ENCODE measurements at regions not wholly inside any gene's neighbourhood (a gene's known extent, or its start where the extent isn't known, plus 50 kb on each side); places are given as distances from the start of the nearest gene placed in this dataset.
"Not testable (repeated sequence)": the region's sequence is repeated elsewhere in the genome, so short reads cannot be mapped to it uniquely, and the experiment has no call there.

- no peak overlapping the region for H3K27ac Mint-ChIP-seq
- CTCF ChIA-PET: no interaction called here
Observed at GRCh38 chr10:52577047-52577446, 195.5 kb downstream of the MBL2 start.

GRCh38 chr10:52578871-52579405 is 193.6 kb downstream of the MBL2 start:
- Mint-ChIP-seq H3K4me3 (no peak overlapping the region), H3K36me3 (ENCODE audit: low read depth) (no peaks in the 10 kb centered on the region), H3K27ac (no peak overlapping the region), H3K9me3 (peaks cover 13% of the 10 kb centered on the region), H3K4me1 (ENCODE audit: low read depth) (no peaks in the 10 kb centered on the region), H3K27me3 (no peaks in the 10 kb centered on the region)
- ATAC-seq (ENCODE audit: poor library complexity) (no peak), DNase-seq (no peak)
- no peak overlapping the region for H3K27ac ChIP-seq (ENCODE audit: low read depth in 1 of 2, low read length in 2 of 2)
- no peaks in the 10 kb centered on the region for H3K27me3 ChIP-seq (ENCODE audit: control insufficient read depth in 1 of 2, insufficient read depth in 2 of 2, low read length in 2 of 2)
- H3K4me3 ChIP-seq (ENCODE audit: low read length): no peak overlapping the region
- H3K9me3 ChIP-seq (ENCODE audit: control insufficient read depth in 1 of 2, insufficient read depth in 1 of 2, low read length in 2 of 2): peaks cover 0 to 11% of the 10 kb centered on the region in 2 experiments
- ChIA-PET POLR2A (no interaction called here), CTCF (no interaction called here)
- intact Hi-C loops (cut with DNase I, micrococcal nuclease): no loop called here
- no peaks in the 10 kb centered on the region for H3K36me3 ChIP-seq (ENCODE audit: insufficient read depth, low read length)
- TF ChIP-seq CTCF (IDR thresholded peaks at IDR 0.05): no peak
- H3K4me1 ChIP-seq (ENCODE audit: insufficient read depth, low read length): no peaks in the 10 kb centered on the region

More at GRCh38 chr10:52577047-52577446, 195.5 kb downstream of the MBL2 start:
- POLR2A ChIA-PET: no interaction called here
- TF ChIP-seq CTCF (IDR thresholded peaks at IDR 0.05): no peak
- Mint-ChIP-seq H3K4me1 (ENCODE audit: low read depth) (no peaks in the 10 kb centered on the region), H3K4me3 (no peak overlapping the region), H3K9me3 (peaks cover 3% of the 10 kb centered on the region), H3K36me3 (ENCODE audit: low read depth) (no peaks in the 10 kb centered on the region), H3K27me3 (no peaks in the 10 kb centered on the region)
- ATAC-seq (ENCODE audit: poor library complexity): no peak
- Histone ChIP-seq H3K27ac (ENCODE audit: low read depth in 1 of 2, low read length in 2 of 2) (no peak overlapping the region), H3K4me3 (ENCODE audit: low read length) (no peak overlapping the region), H3K36me3 (ENCODE audit: insufficient read depth, low read length) (no peaks in the 10 kb centered on the region), H3K9me3 (ENCODE audit: control insufficient read depth in 1 of 2, insufficient read depth in 1 of 2, low read length in 2 of 2) (peaks cover 0 to 11% of the 10 kb centered on the region in 2 experiments), H3K4me1 (ENCODE audit: insufficient read depth, low read length) (no peaks in the 10 kb centered on the region), H3K27me3 (ENCODE audit: control insufficient read depth in 1 of 2, insufficient read depth in 2 of 2, low read length in 2 of 2) (no peaks in the 10 kb centered on the region)
- DNase-seq: no peak
- intact Hi-C loops (cut with DNase I, micrococcal nuclease): no loop called here

- POLR2A ChIA-PET: not testable (repeated sequence)
Observed at GRCh38 chr10:52581636-52582035, 190.9 kb downstream of the MBL2 start.

GRCh38 chr10:52583336-52583735 is 189.2 kb downstream of the MBL2 start:
- intact Hi-C loops (cut with DNase I, micrococcal nuclease): no loop called here
- Mint-ChIP-seq H3K27me3 (no peaks in the 10 kb centered on the region), H3K36me3 (ENCODE audit: low read depth) (no peaks in the 10 kb centered on the region), H3K4me3 (no peak overlapping the region), H3K4me1 (ENCODE audit: low read depth) (no peaks in the 10 kb centered on the region), H3K9me3 (peaks cover 25% of the 10 kb centered on the region), H3K27ac (no peak overlapping the region)
- Histone ChIP-seq H3K27me3 (ENCODE audit: control insufficient read depth in 1 of 2, insufficient read depth in 2 of 2, low read length in 2 of 2) (no peaks in the 10 kb centered on the region), H3K9me3 (ENCODE audit: control insufficient read depth in 1 of 2, insufficient read depth in 1 of 2, low read length in 2 of 2) (peaks cover 0 to 11% of the 10 kb centered on the region in 2 experiments), H3K4me3 (ENCODE audit: low read length) (no peak overlapping the region), H3K27ac (ENCODE audit: low read depth in 1 of 2, low read length in 2 of 2) (no peak overlapping the region), H3K36me3 (ENCODE audit: insufficient read depth, low read length) (no peaks in the 10 kb centered on the region), H3K4me1 (ENCODE audit: insufficient read depth, low read length) (no peaks in the 10 kb centered on the region)
- ATAC-seq (ENCODE audit: poor library complexity) (no peak), DNase-seq (no peak)
- CTCF ChIA-PET: no interaction called here
- no peak for TF ChIP-seq CTCF (IDR thresholded peaks at IDR 0.05)
- POLR2A ChIA-PET: no interaction called here

More at GRCh38 chr10:52581636-52582035, 190.9 kb downstream of the MBL2 start:
- H3K9me3 ChIP-seq (ENCODE audit: control insufficient read depth in 1 of 2, insufficient read depth in 1 of 2, low read length in 2 of 2): peaks cover 0 to 11% of the 10 kb centered on the region in 2 experiments
- H3K27ac ChIP-seq (ENCODE audit: low read depth in 1 of 2, low read length in 2 of 2); H3K36me3 Mint-ChIP-seq (ENCODE audit: low read depth); H3K4me3 Mint-ChIP-seq; H3K27me3 ChIP-seq (ENCODE audit: control insufficient read depth in 1 of 2, insufficient read depth in 2 of 2, low read length in 2 of 2); DNase-seq; ATAC-seq (ENCODE audit: poor library complexity); H3K36me3 ChIP-seq (ENCODE audit: insufficient read depth, low read length); H3K27me3 Mint-ChIP-seq; intact Hi-C loops (cut with DNase I, micrococcal nuclease); H3K4me3 ChIP-seq (ENCODE audit: low read length); CTCF ChIA-PET; H3K27ac Mint-ChIP-seq; H3K4me1 Mint-ChIP-seq (ENCODE audit: low read depth); H3K4me1 ChIP-seq (ENCODE audit: insufficient read depth, low read length): not testable (repeated sequence)
- H3K9me3 Mint-ChIP-seq: peaks cover 18% of the 10 kb centered on the region
